GM18507 (cell line): ENCODE measurements at regions not wholly inside any gene's neighbourhood (a gene's known extent, or its start where the extent isn't known, plus 50 kb on each side); places are given as distances from the start of the nearest gene placed in this dataset.
"Not testable (repeated sequence)": the region's sequence is repeated elsewhere in the genome, so short reads cannot be mapped to it uniquely, and the experiment has no call there.

Source experiments
- DNase-seq: peaks from one replicate; pipeline ENCODE4 v3.0.0; 2011; ENCODE audit warnings: low read depth; ENCODE audit not compliant: insufficient read length; ENCODE audit errors: extremely low spot score
- FAIRE-seq: peaks from 2 replicates; lab custom pipeline; 2011; peaks lifted over from hg19 to GRCh38; lab: Jason Lieb, UNC

DNA sequence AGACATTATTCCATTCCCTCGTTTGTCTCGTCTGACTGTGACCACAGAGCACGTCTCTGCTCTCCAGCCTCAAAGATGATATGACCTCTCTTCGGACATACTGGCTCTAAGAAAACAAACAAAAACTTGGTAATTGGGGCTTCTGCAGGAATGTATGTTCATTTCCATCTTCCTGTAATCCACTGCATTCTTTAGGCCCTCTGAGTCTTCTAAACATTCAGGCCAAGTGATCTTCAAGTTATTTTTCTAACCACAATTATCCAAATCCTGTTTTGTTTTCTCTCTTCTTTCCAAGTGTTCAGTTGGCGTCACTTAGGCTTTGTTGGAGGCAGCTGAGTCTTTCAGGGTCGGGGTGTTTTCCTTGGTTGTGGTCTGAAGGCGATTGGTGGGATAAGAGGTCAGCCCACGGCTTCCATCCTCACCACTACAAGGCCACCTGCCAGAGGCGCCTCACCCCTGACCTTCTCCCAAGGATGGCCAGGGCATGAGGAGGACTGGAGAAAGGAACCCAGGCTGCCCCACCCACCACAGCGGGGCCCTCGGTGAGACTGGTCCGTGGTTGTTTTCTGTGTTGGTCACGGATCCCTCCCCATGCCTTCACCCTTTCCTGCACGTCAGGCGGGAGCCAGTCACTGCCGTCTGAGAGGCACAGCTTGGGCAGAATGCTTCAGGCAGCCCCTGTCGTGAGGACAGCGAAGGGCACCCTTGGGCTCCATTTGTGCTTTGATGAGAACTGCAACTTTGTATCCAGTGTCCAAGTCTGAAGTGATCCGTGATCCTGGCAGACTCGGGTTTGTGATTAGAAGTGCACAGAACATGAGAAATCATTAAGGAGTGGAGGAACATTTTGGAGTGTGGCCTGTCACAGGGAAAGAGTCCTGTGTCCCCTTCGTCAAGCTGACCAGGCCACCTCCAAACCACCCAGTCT is 88.6 kb upstream of the FHL2 start:
- DNase-seq, result no peak
- no peak for FAIRE-seq

DNA sequence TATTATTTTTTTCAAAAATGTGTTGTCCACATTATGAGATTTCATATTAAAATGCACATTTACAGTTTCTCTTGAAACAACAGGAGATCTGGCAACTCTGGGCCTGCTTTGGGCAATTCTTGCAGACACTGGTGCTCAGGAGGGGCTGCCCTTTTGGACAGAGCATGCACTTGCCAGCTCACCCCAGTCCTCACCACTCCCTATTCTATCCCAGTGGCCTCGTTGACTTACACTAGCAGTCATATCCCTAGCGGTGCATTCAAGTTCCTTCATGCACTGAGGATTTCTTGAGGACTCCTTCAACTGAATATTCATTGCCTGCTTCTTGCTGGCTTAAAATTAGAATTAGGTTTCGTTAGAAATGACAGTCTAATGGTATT is 87.9 kb upstream of the FHL2 start:
- FAIRE-seq (no peak), DNase-seq (no peak)

DNA sequence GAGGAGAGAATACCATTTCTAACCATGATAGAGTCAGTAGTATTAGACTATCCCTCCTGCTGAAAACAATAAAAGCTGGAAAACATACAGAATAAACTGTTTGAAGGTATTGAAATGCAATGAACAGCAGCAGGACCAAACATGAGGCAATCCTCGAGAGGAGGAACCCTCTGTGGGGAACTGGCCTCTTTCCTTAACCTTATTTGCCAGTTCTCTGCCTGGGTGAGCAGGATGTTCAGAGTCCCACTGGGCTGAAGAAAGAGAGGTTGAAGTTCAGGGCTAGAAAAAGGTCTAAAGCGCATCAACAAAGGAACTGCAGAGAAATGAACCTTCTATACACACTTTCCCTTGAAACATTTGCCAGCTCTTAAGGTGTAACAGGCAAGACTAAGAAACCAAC is 79.8 kb upstream of the FHL2 start:
- DNase-seq, result no peak
- no peak for FAIRE-seq

DNA sequence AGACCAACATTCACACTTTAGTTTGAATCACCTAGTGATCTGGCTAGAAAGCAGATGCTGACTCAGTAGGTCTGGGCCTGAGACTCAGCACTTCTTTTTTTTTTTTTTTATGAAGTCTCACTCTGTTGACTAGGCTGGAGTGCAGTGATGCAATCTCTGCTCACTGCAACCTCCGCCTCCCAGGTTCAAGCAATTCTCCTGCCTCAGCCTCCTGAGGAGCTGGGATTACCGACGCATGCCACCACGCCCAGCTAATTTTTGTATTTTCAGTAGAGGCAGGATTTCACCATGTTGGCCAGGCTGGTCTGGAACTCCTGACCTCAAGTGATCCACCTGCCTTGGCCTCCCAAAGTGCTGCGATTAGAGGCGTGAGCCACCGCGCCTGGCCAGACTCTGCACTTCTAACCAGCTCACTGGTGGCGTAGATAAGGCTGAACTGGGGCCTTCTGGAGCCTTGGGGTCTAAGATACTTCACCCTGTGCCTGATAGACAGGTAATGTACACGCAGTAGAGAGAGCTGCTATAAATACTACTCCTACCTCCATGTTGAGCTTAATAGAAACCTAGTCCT is 78.3 kb upstream of the FHL2 start:
- FAIRE-seq, DNase-seq: not testable (repeated sequence)

DNA sequence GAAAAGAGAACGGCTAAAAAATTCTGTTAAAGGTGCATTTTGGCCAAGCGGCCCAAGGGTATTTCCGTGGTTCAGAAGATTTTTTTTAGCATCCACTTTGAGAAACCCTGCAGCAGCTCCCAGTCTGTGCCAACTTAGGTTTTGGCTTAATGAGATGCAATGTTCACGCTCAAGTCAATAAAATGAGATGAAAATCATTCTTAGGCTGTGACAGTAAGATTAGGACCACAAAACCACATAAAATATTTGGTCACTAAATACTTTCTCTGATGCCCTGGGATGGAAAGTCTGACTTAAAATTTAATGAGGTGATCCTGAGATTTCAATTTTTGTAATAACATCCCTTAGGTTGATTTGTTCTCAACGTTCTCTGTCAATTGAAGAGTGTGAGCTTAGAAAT is 74.2 kb upstream of the FHL2 start:
- no peak for DNase-seq
- no peak for FAIRE-seq

DNA sequence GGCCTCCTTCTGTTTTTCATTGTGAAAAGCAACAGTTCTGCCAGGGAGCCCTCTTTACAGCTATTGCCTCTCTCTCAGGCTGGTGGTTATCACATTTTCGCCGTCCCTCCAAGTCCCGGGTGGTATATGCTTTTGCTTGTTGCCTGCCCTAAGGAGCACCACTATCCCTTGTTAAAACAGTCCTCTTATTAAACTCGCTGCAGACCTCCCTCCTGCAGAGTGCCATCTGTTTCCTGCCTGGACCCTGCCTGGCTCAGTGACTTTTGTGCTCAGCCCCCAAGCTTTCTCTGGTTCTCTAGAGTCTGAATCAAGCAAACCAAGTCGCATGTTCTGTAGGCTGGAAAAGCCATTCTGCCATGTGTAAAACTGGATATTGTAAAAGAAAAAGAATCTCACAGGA is 72.1 kb upstream of the FHL2 start:
- no peak for FAIRE-seq
- no peak for DNase-seq

DNA sequence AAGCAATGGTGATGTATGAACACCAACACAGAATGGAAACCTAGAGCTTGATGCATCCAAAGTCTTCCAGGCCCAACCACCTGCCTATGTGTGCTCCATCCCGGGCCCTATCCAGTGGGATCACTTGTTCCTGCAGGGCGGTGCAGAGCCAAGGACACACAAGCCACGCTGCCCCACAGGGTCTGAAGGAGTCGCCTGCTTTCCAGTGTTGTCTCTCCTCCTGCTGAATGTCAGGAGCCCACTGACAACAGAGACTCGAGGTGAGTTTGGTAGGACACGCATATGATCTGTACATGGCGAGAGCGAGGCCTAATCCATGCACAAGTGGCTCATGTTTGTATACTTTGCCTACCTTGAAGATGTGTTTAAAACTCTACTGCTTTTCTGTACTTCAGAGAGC is 70.9 kb upstream of the FHL2 start:
- no peak for DNase-seq
- FAIRE-seq, result no peak

DNA sequence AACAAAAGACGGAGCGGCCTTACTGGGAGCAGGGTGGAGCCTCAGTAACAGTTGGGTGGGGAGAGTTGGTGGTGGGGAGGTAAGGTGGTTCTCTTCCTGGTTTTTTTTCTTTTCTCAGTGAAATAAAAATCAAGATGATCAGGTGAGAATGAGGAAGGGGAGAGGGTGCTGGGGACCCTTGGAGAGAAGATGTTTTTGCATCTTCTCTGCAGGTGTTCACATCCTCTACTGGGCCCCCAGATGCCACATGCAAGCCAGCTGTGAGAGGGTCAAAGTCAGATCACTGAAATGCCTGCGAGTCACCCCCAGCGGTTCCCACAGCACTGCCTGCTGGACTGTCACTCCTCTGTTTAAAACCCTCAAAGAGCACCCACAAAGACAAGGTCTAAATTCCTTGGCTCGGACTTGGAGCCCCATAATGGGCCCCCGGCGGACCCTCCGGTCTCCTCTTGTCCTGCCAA is 69.8 kb upstream of the FHL2 start:
- FAIRE-seq, result no peak
- DNase-seq, result no peak

DNA sequence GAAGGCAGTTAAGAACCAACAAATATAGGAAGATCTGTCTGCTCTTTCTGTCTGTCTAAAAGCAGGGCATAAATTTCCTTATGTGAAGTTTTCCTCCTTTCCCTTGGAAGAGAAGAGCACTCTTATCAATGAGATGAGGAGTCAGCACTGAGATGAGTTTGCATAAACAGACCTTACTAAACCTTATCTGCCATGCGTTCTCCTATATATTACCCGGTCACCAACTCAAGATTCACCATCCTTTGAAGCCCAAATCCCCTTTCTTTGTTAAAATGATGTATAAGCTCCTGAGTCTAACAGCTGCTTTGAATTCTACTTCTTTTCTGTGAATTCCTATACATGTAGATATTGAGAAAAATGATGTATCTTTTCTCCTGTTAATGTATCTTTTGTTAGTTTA is 65.5 kb upstream of the FHL2 start:
- DNase-seq (no peak), FAIRE-seq (no peak)

DNA sequence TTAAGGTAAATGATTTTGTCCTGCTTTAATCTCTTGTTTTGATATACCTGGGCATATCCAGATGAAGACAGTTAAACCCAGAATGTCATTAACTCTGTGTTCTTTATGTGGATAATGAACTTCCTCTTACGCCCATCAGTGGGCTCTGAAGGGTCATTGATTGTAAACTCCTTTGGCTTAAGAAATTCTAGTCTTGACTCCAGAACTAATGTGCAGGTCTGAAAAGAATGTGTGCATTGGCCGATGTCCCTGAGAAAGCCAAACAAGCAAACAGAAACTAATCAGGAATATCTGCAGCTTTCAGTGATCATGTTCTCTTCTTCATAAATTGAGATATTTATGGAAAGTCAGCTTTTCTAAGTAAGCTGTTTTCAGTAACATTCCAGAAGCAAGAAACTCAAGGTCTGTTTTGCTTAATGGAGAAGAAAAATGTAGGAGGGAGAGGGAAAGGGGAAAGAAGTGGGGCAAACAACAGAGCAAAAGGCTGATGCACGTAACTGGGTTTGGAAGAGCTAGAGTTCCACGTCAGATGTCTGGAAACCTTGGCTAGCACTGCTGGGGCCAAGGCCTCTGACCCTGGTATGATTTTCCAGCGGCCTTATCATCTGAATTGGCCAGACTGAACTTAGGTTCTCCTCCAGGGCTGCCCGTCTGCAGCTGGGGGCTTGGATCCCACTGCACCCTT is 61.3 kb upstream of the FHL2 start:
- DNase-seq (no peak), FAIRE-seq (no peak)

DNA sequence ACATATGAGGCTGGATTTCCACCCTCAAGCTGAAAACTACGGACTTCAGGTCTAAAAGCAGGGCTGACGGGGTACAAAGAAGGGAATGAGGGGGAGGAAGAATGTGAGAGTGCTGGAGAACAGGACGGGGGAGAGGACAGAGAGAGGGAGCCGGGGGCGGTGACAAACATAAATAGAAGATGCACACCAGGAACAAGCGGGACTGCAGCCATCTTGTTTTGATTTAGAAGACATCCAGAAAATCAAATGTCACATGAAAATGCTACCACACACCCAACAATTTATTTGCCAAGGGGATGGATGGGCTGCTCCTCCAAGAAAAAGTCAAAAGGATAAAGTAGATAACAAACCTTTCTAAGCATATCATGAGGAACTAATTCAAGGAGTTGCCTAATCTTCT is 59.2 kb upstream of the FHL2 start:
- no peak for DNase-seq
- FAIRE-seq, result no peak

DNA sequence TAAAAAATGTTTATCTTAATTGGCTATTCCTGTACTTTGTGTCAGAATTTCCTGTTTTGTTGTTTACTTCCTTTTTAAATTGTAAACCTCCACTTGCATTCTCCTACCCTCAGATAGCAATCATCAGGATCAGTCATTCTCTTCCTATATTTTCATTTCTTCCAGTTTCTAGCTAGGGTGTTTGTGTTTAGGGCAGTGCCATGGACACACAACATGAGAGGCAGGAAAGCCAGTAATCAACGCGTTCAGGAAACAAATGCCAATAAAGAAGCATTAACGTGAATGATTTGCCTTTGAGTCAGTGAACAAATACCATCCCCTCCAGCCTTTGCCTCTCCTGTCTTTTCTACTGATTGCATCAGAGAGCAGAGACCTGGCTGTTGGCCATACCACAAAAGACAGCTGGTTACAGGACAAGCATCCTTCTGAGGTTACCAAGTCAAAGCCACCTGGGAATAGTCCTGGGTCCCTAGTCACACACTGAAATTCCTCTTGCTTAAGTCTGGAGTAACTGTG is 56.7 kb upstream of the FHL2 start:
- FAIRE-seq, result no peak
- no peak for DNase-seq

DNA sequence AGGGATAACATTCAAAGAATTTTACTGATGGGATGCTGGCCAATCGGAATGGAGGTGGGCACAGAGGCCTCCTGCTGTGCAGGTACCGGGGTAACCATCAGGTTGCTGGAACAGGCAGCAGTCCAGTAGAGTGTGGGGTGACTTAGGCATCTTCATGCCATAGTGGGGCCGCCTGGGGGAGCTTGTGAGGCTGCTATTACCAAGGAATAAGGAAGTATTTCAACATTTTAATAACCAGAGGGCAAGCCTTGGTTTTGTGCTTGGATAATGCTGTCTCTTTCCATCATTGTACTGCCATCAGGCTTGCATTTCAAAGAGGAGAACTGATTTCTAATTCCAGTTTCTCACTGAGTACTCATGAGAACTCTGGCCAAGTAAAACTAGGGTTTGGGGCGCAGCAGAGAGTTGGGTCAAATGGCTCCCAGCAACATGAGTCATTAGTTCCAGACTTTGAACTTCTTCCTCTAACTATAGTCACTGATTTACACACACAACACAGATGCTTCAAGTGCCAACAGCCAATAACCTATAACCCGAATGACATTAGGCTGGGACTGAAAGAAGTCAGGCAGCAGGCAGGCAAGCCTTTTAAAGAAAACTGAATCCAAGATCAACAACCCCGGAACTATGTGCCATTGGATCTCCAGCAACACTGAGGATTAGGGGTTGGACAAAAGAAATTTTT is 56.1 kb upstream of the FHL2 start:
- no peak for FAIRE-seq
- no peak for DNase-seq

DNA sequence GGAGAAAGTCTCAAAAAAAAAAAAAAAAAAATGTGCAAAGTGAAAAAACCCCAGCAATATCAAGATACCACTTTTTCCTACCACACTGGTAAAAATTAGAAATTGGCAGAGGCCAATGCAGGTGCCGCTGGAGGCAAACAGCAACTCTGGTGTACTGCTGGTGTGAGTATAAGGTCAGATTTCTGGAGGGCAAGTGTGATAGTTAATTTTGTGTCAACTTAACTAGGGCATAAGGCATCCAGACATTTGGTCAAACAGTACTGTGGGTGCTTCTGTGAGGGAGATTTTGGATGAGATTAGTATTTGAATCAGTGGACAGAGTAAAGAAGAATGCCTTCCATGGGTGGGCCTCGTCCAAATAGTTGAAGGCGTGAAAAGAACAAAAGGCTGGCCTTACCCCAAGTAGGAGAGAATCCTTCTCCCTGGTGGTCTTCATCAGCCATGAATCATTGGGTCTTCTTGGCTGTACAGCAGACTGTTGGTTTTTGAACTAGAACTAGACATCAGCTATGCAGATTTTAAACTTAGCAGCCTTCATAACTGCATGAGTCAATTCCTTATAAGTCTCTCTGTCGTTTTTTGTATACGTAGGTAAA is 52.8 kb upstream of the FHL2 start:
- FAIRE-seq (no peak), DNase-seq (no peak)

DNA sequence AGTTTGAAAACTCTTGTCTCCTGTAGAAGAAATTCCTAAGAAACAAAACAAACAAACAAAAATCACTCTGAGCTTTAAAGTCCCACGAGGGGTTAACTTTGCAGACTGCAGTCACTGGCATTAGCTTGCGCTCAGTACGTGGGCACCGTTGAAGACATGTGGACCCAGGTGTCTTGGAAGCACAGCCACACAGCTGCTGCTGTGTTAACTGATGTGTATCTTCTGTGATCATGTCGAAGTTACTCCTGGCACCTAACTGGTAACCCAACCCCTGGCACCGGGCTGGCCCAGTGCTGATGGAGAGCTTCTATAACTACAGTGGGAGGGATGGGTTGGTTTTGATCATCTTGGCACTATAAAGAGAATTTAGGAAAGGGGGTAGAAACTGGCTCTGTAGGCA is 51.6 kb upstream of the FHL2 start:
- DNase-seq, result no peak
- no peak for FAIRE-seq

DNA sequence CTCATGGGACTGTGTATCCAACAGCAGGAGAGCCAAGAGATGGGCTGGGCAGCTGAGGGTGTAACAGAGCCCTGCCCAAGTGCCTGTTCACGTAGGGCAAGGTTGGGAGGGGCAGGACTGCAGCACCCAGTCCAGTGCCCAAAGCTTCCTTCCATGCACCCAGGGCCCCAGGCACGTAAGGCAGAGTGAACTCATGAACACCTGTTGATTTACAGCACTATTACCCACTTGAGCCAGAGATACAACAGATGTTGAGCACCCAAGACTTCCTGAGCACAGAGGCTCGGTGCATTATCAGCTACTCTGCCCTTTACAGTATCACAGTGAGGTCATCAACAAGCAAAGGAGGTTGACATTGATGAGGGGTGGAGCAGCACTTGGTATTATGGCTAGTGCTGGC is 50.2 kb upstream of the FHL2 start:
- no peak for FAIRE-seq

More for the DNA sequence above, 50.2 kb upstream of the FHL2 start:
- DNase-seq, result no peak
